ENCODE measurements at regions not wholly inside any gene's neighbourhood (a gene's known extent, or its start where the extent isn't known, plus 50 kb on each side); places are given as distances from the start of the nearest gene placed in this dataset.

GRCh38 chr2:239697399-239698164, 296.8 kb upstream of the HDAC4 start:
- FAIRE-seq (no peak), DNase-seq (ENCODE audit: low read depth, low spot score) (no peak)
- no peaks in the 10 kb centered on the region for H4K20me1 ChIP-seq (replicated peaks; ENCODE audit: control insufficient read depth, extremely low read depth, insufficient read depth, low read length)
- no peak overlapping the region for H2AFZ ChIP-seq (ENCODE audit: low read depth, low read length)
- no TSS peak for BruUV-seq (replicated peaks)
- H3K9me3 ChIP-seq (replicated peaks; ENCODE audit: control insufficient read depth, insufficient read depth, low read length): peaks cover 2% of the 10 kb centered on the region
- ChIA-PET CTCF (no interaction called here), POLR2A (no interaction called here)
- H3K4me3 ChIP-seq (replicated peaks in 1 of 3; ENCODE audit: insufficient read depth in 1 of 3, low read depth in 1 of 3, low read length in 3 of 3): no peak overlapping the region
- H3K79me2 ChIP-seq (ENCODE audit: control insufficient read depth, insufficient read depth, low read length): no peaks in the 10 kb centered on the region
- dilution Hi-C loops (cut with MboI; ENCODE audit: extremely low pct_ligation_motif_present, low sequenced_read_pairs) (no loop called here), intact Hi-C loops (cut with micrococcal nuclease) (no loop called here)
- H3K4me1 ChIP-seq (ENCODE audit: control insufficient read depth, extremely low read depth, insufficient read depth, low read length): no peaks in the 10 kb centered on the region
- H3K9me1 ChIP-seq (replicated peaks; ENCODE audit: control insufficient read depth, extremely low read depth, insufficient read depth, low read length): no peaks in the 10 kb centered on the region
- no peak overlapping the region for H3K27ac ChIP-seq (ENCODE audit: insufficient read depth, low read depth, low read length)
- H3K36me3 ChIP-seq (ENCODE audit: control insufficient read depth in 2 of 2, extremely low read depth in 1 of 2, insufficient read depth in 2 of 2, low read length in 2 of 2): no peaks in the 10 kb centered on the region
- H3K4me2 ChIP-seq (ENCODE audit: insufficient read depth, low read length): no peak overlapping the region
- no peak overlapping the region for H3K9ac ChIP-seq (replicated peaks; ENCODE audit: extremely low read depth, insufficient read depth, low read length)
- TF ChIP-seq GATA2 (IDR thresholded peaks at IDR 0.05; ENCODE audit: insufficient read depth, insufficient read length, low read depth, low read length) (no peak), EZH2 (IDR thresholded peaks at IDR 0.05; ENCODE audit: borderline replicate concordance, low read depth, low read length, severe bottlenecking) (no peak), CTCF (IDR thresholded peaks at IDR 0.05; ENCODE audit: extremely low read depth in 1 of 2, insufficient read depth in 1 of 2, low read depth in 1 of 2, low read length in 2 of 2) (no peak), POLR2A (IDR thresholded peaks at IDR 0.05; ENCODE audit: low read depth, low read length) (no peak), MAX (IDR thresholded peaks at IDR 0.05; ENCODE audit: insufficient read depth, insufficient read length) (no peak), JUN (IDR thresholded peaks at IDR 0.05; ENCODE audit: borderline replicate concordance, insufficient read depth, insufficient read length, low read depth) (no peak), POLR2AphosphoS5 (IDR thresholded peaks at IDR 0.05; ENCODE audit: insufficient read depth, low read depth, low read length) (no peak), MYC (IDR thresholded peaks at IDR 0.05; ENCODE audit: low read depth, low read length) (no peak), FOS (IDR thresholded peaks at IDR 0.05; ENCODE audit: borderline replicate concordance, insufficient read depth, low read length) (no peak)
- no peaks in the 10 kb centered on the region for H3K27me3 ChIP-seq (ENCODE audit: control insufficient read depth in 2 of 2, insufficient read depth in 2 of 2, low read length in 2 of 2)
